ENCODE measurements at regions not wholly inside any gene's neighbourhood (a gene's known extent, or its start where the extent isn't known, plus 50 kb on each side); places are given as distances from the start of the nearest gene placed in this dataset.
"Not testable (repeated sequence)": the region's sequence is repeated elsewhere in the genome, so short reads cannot be mapped to it uniquely, and the experiment has no call there.

GRCh38 chr16:26700250-26700649 is 366.5 kb upstream of the C16orf82 start:
- H3K4me3 Mint-ChIP-seq, result no peak overlapping the region
- DNase-seq (ENCODE audit: low spot score in 2 of 2) (no peak), ATAC-seq (replicated peaks; ENCODE audit: extremely low read depth, poor library complexity, severe bottlenecking) (no peak)
- H3K27ac Mint-ChIP-seq (ENCODE audit: low read depth), result no peak overlapping the region
- H3K9me3 Mint-ChIP-seq, result peaks cover 5% of the 10 kb centered on the region
- H3K27me3 Mint-ChIP-seq, result peaks cover 32% of the 10 kb centered on the region
- H3K4me1 Mint-ChIP-seq, result no peaks in the 10 kb centered on the region
- H3K36me3 Mint-ChIP-seq (ENCODE audit: insufficient read depth), result peaks cover 2% of the 10 kb centered on the region

DNA sequence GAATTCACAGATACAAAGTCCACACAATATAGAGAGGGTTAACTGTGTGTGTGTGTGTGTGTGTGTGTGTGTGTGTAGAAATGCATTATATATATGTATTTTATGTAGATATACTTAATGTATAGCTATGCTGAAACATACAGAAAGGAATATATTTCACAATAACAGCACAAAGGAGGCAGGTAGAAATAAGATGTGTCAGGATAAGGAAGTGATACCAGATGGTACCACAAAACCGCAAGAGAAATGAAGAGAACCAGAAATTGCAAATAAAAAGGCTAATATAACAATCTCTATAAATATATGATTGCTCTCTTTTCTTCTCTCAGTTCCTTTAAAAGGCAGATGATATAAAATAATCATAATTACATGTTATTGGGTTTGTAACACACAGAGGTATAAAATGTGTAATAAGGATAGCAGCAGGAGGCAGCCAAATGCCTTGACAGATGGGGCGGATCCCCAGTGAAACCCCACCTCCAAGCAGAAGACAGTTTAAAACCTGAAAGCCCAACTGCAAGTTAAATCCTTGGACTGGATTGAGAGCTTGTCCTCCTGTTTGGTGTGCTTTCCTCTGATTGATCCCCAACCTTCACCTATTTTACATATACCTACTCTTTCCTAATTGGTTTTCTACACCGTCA is 365.4 kb upstream of the C16orf82 start:
- ATAC-seq (replicated peaks; ENCODE audit: extremely low read depth, poor library complexity, severe bottlenecking) (no peak), DNase-seq (ENCODE audit: low spot score in 2 of 2) (no peak)
- H3K27ac Mint-ChIP-seq (ENCODE audit: low read depth), result no peak overlapping the region
- peaks cover 32% of the 10 kb centered on the region for H3K27me3 Mint-ChIP-seq
- peaks cover 5% of the 10 kb centered on the region for H3K9me3 Mint-ChIP-seq
- no peak overlapping the region for H3K4me3 Mint-ChIP-seq
- no peaks in the 10 kb centered on the region for H3K4me1 Mint-ChIP-seq
- H3K36me3 Mint-ChIP-seq (ENCODE audit: insufficient read depth), result peaks cover 2% of the 10 kb centered on the region

DNA sequence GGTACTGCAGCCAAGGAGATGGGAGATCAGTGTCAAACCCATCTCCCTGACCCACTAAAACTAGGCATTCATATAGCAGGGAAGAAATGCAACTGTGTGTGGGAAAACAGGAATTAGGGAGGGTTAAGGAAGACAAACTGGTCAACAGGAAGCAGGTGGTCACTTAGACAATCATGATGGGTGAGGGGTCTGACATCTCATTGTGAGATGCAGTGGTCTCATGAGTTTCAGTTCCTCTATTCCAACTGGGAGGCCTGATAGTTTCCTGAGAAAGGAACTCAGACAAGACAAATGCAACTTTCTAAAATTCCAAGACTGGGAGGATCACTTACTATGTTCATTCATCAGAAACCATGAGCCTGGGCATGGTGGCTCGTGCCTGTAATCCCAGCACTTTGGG is 361.4 kb upstream of the C16orf82 start:
- no peaks in the 10 kb centered on the region for H3K4me1 Mint-ChIP-seq
- H3K27ac Mint-ChIP-seq (ENCODE audit: low read depth), result no peak overlapping the region
- no peak overlapping the region for H3K4me3 Mint-ChIP-seq
- ATAC-seq (replicated peaks; ENCODE audit: extremely low read depth, poor library complexity, severe bottlenecking), result no peak
- H3K9me3 Mint-ChIP-seq, result no peaks in the 10 kb centered on the region
- DNase-seq (ENCODE audit: low spot score in 2 of 2), result no peak
- peaks cover 11% of the 10 kb centered on the region for H3K27me3 Mint-ChIP-seq
- peaks cover 2% of the 10 kb centered on the region for H3K36me3 Mint-ChIP-seq (ENCODE audit: insufficient read depth)

GRCh38 chr16:26708428-26708827 is 358.3 kb upstream of the C16orf82 start:
- DNase-seq (ENCODE audit: low spot score in 2 of 2), result no peak
- Mint-ChIP-seq H3K27ac (ENCODE audit: low read depth) (no peak overlapping the region), H3K36me3 (ENCODE audit: insufficient read depth) (peaks cover under 1% of the 10 kb centered on the region), H3K27me3 (peaks cover 9% of the 10 kb centered on the region), H3K4me3 (no peak overlapping the region), H3K4me1 (no peaks in the 10 kb centered on the region), H3K9me3 (no peaks in the 10 kb centered on the region)
- ATAC-seq (replicated peaks; ENCODE audit: extremely low read depth, poor library complexity, severe bottlenecking), result no peak

- no peak overlapping the region for H3K27ac Mint-ChIP-seq (ENCODE audit: low read depth)
- H3K4me1 Mint-ChIP-seq, result no peaks in the 10 kb centered on the region
- H3K9me3 Mint-ChIP-seq, result no peaks in the 10 kb centered on the region
- peaks cover 9% of the 10 kb centered on the region for H3K27me3 Mint-ChIP-seq
- no peaks in the 10 kb centered on the region for H3K36me3 Mint-ChIP-seq (ENCODE audit: insufficient read depth)
- H3K4me3 Mint-ChIP-seq, result no peak overlapping the region
- DNase-seq (ENCODE audit: low spot score in 2 of 2) (no peak), ATAC-seq (replicated peaks; ENCODE audit: extremely low read depth, poor library complexity, severe bottlenecking) (no peak)
Measured at GRCh38 chr16:26709175-26709574, 357.6 kb upstream of the C16orf82 start.

- no peak for ATAC-seq (replicated peaks; ENCODE audit: extremely low read depth, poor library complexity, severe bottlenecking)
- Mint-ChIP-seq H3K4me1 (no peaks in the 10 kb centered on the region), H3K4me3 (no peak overlapping the region), H3K27ac (ENCODE audit: low read depth) (no peak overlapping the region), H3K36me3 (ENCODE audit: insufficient read depth) (no peaks in the 10 kb centered on the region), H3K27me3 (peaks cover 9% of the 10 kb centered on the region), H3K9me3 (no peaks in the 10 kb centered on the region)
- DNase-seq (ENCODE audit: low spot score in 2 of 2), result no peak
Measured at GRCh38 chr16:26709754-26710153, 357.0 kb upstream of the C16orf82 start.

GRCh38 chr16:26710450-26710849 is 356.3 kb upstream of the C16orf82 start:
- no peak overlapping the region for H3K4me3 Mint-ChIP-seq
- H3K9me3 Mint-ChIP-seq, result no peaks in the 10 kb centered on the region
- no peak overlapping the region for H3K27ac Mint-ChIP-seq (ENCODE audit: low read depth)
- H3K27me3 Mint-ChIP-seq, result peaks cover 9% of the 10 kb centered on the region
- no peak for DNase-seq (ENCODE audit: low spot score in 2 of 2)
- ATAC-seq (replicated peaks; ENCODE audit: extremely low read depth, poor library complexity, severe bottlenecking), result no peak
- H3K36me3 Mint-ChIP-seq (ENCODE audit: insufficient read depth), result no peaks in the 10 kb centered on the region
- H3K4me1 Mint-ChIP-seq, result no peaks in the 10 kb centered on the region

GRCh38 chr16:26712876-26713275 is 353.9 kb upstream of the C16orf82 start:
- Mint-ChIP-seq H3K4me3 (no peak overlapping the region), H3K36me3 (ENCODE audit: insufficient read depth) (no peaks in the 10 kb centered on the region), H3K27me3 (no peaks in the 10 kb centered on the region), H3K27ac (ENCODE audit: low read depth) (no peak overlapping the region), H3K4me1 (no peaks in the 10 kb centered on the region), H3K9me3 (no peaks in the 10 kb centered on the region)
- ATAC-seq (replicated peaks; ENCODE audit: extremely low read depth, poor library complexity, severe bottlenecking) (no peak), DNase-seq (ENCODE audit: low spot score in 2 of 2) (no peak)

DNA sequence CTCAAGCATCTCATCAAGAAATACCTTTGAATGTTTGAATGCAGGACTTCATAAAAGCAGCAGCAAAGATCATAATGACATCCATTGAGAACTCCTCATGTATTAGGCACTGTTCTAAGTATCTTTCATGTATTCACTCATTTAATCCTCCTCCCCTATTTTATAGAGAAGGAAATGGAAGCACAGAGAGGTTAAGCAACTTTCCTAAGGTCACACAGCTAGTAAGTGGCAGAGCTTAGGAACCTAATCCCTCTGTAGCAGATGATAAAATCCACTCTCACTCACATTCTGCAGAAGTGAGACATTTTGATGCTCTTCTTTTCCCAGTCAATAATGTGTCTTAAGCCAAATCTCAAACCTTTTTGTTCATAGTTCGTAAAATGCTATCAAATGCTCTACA is 350.8 kb upstream of the C16orf82 start:
- DNase-seq (ENCODE audit: low spot score in 2 of 2), result no peak
- H3K4me1 Mint-ChIP-seq, result no peaks in the 10 kb centered on the region
- H3K4me3 Mint-ChIP-seq, result no peak overlapping the region
- no peaks in the 10 kb centered on the region for H3K9me3 Mint-ChIP-seq
- ATAC-seq (replicated peaks; ENCODE audit: extremely low read depth, poor library complexity, severe bottlenecking), result no peak
- no peaks in the 10 kb centered on the region for H3K27me3 Mint-ChIP-seq
- no peak overlapping the region for H3K27ac Mint-ChIP-seq (ENCODE audit: low read depth)
- H3K36me3 Mint-ChIP-seq (ENCODE audit: insufficient read depth), result no peaks in the 10 kb centered on the region

GRCh38 chr16:26717826-26718225 is 348.9 kb upstream of the C16orf82 start:
- H3K4me3 Mint-ChIP-seq, result no peak overlapping the region
- no peaks in the 10 kb centered on the region for H3K4me1 Mint-ChIP-seq
- no peaks in the 10 kb centered on the region for H3K36me3 Mint-ChIP-seq (ENCODE audit: insufficient read depth)
- ATAC-seq (replicated peaks; ENCODE audit: extremely low read depth, poor library complexity, severe bottlenecking) (no peak), DNase-seq (ENCODE audit: low spot score in 2 of 2) (no peak)
- H3K9me3 Mint-ChIP-seq, result no peaks in the 10 kb centered on the region
- no peaks in the 10 kb centered on the region for H3K27me3 Mint-ChIP-seq
- H3K27ac Mint-ChIP-seq (ENCODE audit: low read depth), result no peak overlapping the region

DNA sequence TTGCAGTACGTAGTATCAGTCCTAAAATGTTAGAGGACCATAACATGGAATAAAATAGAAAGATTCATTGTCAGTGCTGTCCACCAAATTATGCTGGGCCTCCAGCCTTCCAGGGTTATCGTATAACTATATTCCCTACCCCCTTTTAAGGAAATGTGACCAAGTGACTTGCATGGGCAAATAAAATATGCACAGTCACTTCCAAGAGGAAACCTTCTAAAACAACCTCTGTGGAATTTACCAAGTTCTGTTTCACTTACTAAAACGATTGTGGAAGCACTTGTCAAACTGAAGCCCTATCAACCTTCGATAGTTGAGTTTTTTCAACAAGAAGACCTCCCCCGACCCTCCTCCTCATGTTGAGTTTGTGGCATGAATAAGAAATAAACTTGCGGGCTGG is 345.4 kb upstream of the C16orf82 start:
- Mint-ChIP-seq H3K27ac (ENCODE audit: low read depth) (no peak overlapping the region), H3K9me3 (no peaks in the 10 kb centered on the region), H3K36me3 (ENCODE audit: insufficient read depth) (no peaks in the 10 kb centered on the region), H3K4me3 (no peak overlapping the region), H3K27me3 (peaks cover 17% of the 10 kb centered on the region), H3K4me1 (no peaks in the 10 kb centered on the region)
- ATAC-seq (replicated peaks; ENCODE audit: extremely low read depth, poor library complexity, severe bottlenecking) (no peak), DNase-seq (ENCODE audit: low spot score in 2 of 2) (no peak)

DNA sequence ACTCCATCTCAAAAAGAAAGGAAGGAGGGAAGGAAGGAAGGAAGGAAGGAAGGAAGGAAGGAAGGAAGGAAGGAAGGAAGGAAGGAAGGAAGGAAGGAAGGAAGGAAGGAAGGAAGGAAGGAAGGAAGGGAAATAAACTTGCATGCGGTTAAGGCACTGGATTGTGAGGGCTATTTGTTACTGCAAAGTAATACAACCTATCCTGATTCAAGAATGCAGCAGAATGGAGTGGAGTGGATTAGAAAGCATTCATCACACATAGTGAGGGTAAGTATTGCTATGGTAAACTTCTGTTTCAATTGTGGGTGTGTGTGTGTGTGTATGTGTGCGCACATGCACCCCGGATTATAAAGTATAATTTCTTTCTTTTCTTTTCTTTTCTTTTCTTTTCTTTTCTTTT is 344.8 kb upstream of the C16orf82 start:
- H3K27ac Mint-ChIP-seq (ENCODE audit: low read depth); DNase-seq (ENCODE audit: low spot score in 2 of 2); H3K4me1 Mint-ChIP-seq; H3K9me3 Mint-ChIP-seq; H3K4me3 Mint-ChIP-seq; H3K36me3 Mint-ChIP-seq (ENCODE audit: insufficient read depth); ATAC-seq (replicated peaks; ENCODE audit: extremely low read depth, poor library complexity, severe bottlenecking): not testable (repeated sequence)
- peaks cover 24% of the 10 kb centered on the region for H3K27me3 Mint-ChIP-seq

DNA sequence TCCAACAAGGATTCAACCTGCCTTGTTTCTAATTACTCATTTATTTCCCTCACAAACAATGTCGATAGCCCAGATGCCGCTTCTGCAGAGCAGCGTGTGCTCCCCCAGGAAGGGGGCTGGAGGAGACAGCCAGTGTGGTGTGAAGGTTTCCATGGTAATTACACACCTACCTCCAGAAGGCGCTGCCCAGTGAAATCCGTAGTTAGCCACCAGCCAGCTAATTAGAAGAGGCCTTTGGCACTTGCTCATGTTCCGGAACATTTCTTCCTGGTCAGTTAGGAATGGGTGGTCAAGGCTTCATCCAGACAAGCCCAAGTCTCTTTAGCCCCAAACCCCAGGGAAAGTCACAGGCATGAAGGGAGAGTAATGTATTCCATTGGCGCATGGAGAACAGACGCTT is 342.5 kb upstream of the C16orf82 start:
- Mint-ChIP-seq H3K27me3 (peaks cover 32% of the 10 kb centered on the region), H3K4me1 (no peaks in the 10 kb centered on the region), H3K9me3 (no peaks in the 10 kb centered on the region), H3K27ac (ENCODE audit: low read depth) (no peak overlapping the region), H3K36me3 (ENCODE audit: insufficient read depth) (no peaks in the 10 kb centered on the region), H3K4me3 (no peak overlapping the region)
- DNase-seq (ENCODE audit: low spot score in 2 of 2), result no peak
- no peak for ATAC-seq (replicated peaks; ENCODE audit: extremely low read depth, poor library complexity, severe bottlenecking)

DNA sequence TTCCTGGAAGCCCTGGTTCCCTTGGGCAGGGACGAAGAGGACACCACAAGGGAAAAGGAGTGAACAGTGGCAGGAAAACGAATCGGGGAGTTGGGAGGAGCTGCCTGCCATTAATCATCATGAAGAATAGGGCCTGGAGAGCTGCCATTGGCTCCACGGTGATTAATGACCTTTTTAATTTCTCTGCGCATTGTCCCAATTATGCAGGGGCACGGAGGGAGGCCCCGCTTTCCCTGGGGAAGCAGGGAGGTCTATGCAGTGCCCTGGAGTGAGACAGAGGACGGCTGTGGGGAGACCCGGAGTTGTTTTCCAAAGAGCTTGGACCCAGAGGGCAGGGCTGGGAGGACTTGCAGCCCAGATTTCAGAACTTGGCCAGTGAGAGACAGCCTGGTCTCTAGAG is 338.9 kb upstream of the C16orf82 start:
- ATAC-seq (replicated peaks; ENCODE audit: extremely low read depth, poor library complexity, severe bottlenecking), result no peak

More for the DNA sequence above, 338.9 kb upstream of the C16orf82 start:
- no peaks in the 10 kb centered on the region for H3K9me3 Mint-ChIP-seq
- DNase-seq (ENCODE audit: low spot score in 2 of 2), result no peak
- H3K4me1 Mint-ChIP-seq, result no peaks in the 10 kb centered on the region
- H3K27me3 Mint-ChIP-seq, result peaks cover 35% of the 10 kb centered on the region
- H3K36me3 Mint-ChIP-seq (ENCODE audit: insufficient read depth), result no peaks in the 10 kb centered on the region
- no peak overlapping the region for H3K4me3 Mint-ChIP-seq
- no peak overlapping the region for H3K27ac Mint-ChIP-seq (ENCODE audit: low read depth)

All from central memory CD8-positive, alpha-beta T cell (primary cell).